H1 (cell line): ENCODE measurements at regions not wholly inside any gene's neighbourhood (a gene's known extent, or its start where the extent isn't known, plus 50 kb on each side); places are given as distances from the start of the nearest gene placed in this dataset.

Source experiments
- EP300 ChIP-seq, 2 experiments: IDR thresholded peaks; 1 replicate in 1 of 2; 2 replicates in 1 of 2; pipeline ENCODE4 v1.6.1; 2011 to 2012; ENCODE audit warnings: low read depth in 2 of 2, low read length in 2 of 2, mild to moderate bottlenecking in 2 of 2, borderline replicate concordance in 1 of 2, inconsistent platforms in 1 of 2, moderate library complexity in 1 of 2
- GABPA ChIP-seq: IDR thresholded peaks from 2 replicates; pipeline ENCODE4 v1.6.1; 2011; ENCODE audit warnings: mild to moderate bottlenecking, low read length, moderate library complexity, borderline replicate concordance; ENCODE audit not compliant: insufficient read depth
- NRF1 ChIP-seq: IDR thresholded peaks from 2 replicates; pipeline ENCODE4 v1.6.1; 2011; ENCODE audit warnings: mild to moderate bottlenecking, low read depth, low read length, improper control_type of control experiment
- POU5F1 ChIP-seq: IDR thresholded peaks from 2 replicates; pipeline ENCODE4 v1.6.1; 2011; ENCODE audit warnings: low read depth, mild to moderate bottlenecking, low read length, moderate library complexity
- SAP30 ChIP-seq: fragments of 300-600 bp; sonication (generic); IDR thresholded peaks from 2 replicates; pipeline ENCODE4 v1.7.1; 2012; ENCODE audit warnings: low read length, moderate library complexity, mild to moderate bottlenecking, inconsistent platforms; ENCODE audit not compliant: insufficient read depth, insufficient replicate concordance
- TCF12 ChIP-seq: IDR thresholded peaks from 2 replicates; pipeline ENCODE4 v1.6.1; 2011; ENCODE audit warnings: low read depth, mild to moderate bottlenecking, low read length
- USF2 ChIP-seq: IDR thresholded peaks from 2 replicates; pipeline ENCODE4 v1.6.1; 2011; ENCODE audit warnings: low read length, improper control_type of control experiment
- TF ChIP-seq, protein P1 (sequence below): fragments of 300-600 bp; sonication (generic); IDR thresholded peaks from 2 replicates; pipeline ENCODE4 v1.7.1; 2012; ENCODE audit warnings: low read length, moderate library complexity, mild to moderate bottlenecking, inconsistent platforms; ENCODE audit not compliant: insufficient replicate concordance

DNA sequence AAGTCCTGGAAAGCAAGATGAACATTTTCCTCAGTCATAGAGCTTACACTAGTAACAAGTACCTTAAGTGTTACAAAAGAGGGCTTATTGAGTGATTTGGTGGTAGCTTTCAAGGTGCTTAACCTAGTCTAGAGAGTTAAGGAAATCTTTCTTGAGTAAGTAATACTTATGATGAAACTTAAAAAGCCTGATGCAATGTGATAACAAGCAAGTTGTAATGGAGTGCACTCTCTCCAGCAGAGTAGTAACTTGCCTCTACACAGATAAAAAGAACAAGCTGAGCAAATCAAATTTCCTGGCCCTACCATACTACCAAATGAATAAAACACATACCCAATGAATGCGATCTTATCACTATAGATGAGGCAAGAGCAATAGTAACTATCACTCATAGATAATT, 639.9 kb upstream of the FBXO33 start (continued):
- TF ChIP-seq, protein P1, sequence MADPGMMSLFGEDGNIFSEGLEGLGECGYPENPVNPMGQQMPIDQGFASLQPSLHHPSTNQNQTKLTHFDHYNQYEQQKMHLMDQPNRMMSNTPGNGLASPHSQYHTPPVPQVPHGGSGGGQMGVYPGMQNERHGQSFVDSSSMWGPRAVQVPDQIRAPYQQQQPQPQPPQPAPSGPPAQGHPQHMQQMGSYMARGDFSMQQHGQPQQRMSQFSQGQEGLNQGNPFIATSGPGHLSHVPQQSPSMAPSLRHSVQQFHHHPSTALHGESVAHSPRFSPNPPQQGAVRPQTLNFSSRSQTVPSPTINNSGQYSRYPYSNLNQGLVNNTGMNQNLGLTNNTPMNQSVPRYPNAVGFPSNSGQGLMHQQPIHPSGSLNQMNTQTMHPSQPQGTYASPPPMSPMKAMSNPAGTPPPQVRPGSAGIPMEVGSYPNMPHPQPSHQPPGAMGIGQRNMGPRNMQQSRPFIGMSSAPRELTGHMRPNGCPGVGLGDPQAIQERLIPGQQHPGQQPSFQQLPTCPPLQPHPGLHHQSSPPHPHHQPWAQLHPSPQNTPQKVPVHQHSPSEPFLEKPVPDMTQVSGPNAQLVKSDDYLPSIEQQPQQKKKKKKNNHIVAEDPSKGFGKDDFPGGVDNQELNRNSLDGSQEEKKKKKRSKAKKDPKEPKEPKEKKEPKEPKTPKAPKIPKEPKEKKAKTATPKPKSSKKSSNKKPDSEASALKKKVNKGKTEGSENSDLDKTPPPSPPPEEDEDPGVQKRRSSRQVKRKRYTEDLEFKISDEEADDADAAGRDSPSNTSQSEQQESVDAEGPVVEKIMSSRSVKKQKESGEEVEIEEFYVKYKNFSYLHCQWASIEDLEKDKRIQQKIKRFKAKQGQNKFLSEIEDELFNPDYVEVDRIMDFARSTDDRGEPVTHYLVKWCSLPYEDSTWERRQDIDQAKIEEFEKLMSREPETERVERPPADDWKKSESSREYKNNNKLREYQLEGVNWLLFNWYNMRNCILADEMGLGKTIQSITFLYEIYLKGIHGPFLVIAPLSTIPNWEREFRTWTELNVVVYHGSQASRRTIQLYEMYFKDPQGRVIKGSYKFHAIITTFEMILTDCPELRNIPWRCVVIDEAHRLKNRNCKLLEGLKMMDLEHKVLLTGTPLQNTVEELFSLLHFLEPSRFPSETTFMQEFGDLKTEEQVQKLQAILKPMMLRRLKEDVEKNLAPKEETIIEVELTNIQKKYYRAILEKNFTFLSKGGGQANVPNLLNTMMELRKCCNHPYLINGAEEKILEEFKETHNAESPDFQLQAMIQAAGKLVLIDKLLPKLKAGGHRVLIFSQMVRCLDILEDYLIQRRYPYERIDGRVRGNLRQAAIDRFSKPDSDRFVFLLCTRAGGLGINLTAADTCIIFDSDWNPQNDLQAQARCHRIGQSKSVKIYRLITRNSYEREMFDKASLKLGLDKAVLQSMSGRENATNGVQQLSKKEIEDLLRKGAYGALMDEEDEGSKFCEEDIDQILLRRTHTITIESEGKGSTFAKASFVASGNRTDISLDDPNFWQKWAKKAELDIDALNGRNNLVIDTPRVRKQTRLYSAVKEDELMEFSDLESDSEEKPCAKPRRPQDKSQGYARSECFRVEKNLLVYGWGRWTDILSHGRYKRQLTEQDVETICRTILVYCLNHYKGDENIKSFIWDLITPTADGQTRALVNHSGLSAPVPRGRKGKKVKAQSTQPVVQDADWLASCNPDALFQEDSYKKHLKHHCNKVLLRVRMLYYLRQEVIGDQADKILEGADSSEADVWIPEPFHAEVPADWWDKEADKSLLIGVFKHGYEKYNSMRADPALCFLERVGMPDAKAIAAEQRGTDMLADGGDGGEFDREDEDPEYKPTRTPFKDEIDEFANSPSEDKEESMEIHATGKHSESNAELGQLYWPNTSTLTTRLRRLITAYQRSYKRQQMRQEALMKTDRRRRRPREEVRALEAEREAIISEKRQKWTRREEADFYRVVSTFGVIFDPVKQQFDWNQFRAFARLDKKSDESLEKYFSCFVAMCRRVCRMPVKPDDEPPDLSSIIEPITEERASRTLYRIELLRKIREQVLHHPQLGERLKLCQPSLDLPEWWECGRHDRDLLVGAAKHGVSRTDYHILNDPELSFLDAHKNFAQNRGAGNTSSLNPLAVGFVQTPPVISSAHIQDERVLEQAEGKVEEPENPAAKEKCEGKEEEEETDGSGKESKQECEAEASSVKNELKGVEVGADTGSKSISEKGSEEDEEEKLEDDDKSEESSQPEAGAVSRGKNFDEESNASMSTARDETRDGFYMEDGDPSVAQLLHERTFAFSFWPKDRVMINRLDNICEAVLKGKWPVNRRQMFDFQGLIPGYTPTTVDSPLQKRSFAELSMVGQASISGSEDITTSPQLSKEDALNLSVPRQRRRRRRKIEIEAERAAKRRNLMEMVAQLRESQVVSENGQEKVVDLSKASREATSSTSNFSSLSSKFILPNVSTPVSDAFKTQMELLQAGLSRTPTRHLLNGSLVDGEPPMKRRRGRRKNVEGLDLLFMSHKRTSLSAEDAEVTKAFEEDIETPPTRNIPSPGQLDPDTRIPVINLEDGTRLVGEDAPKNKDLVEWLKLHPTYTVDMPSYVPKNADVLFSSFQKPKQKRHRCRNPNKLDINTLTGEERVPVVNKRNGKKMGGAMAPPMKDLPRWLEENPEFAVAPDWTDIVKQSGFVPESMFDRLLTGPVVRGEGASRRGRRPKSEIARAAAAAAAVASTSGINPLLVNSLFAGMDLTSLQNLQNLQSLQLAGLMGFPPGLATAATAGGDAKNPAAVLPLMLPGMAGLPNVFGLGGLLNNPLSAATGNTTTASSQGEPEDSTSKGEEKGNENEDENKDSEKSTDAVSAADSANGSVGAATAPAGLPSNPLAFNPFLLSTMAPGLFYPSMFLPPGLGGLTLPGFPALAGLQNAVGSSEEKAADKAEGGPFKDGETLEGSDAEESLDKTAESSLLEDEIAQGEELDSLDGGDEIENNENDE: no peak
- no peak for TF ChIP-seq EP300 (IDR thresholded peaks at IDR 0.05; ENCODE audit: borderline replicate concordance in 1 of 2, low read depth in 2 of 2, low read length in 2 of 2)
- no peak for TF ChIP-seq GABPA
- TF ChIP-seq TCF12: no peak
- TF ChIP-seq POU5F1: no peak
- TF ChIP-seq NRF1: no peak
- TF ChIP-seq SAP30: no peak
- TF ChIP-seq USF2: no peak
